K562 (cell line): ENCODE measurements at regions not wholly inside any gene's neighbourhood (a gene's known extent, or its start where the extent isn't known, plus 50 kb on each side); places are given as distances from the start of the nearest gene placed in this dataset.

ENCODE experiments used
- SMAD1 ChIP-seq: fragments of 150-350 bp; IDR thresholded peaks from 2 replicates; pipeline ENCODE4 v1.6.1; 2014; ENCODE audit warnings: low read length, low read depth; ENCODE audit not compliant: partially characterized antibody
- ZNF589 ChIP-seq: fragments of 200-800 bp; sonication (Bioruptor generic); IDR thresholded peaks from 2 replicates; pipeline ENCODE4 v1.6.1; 2016; ENCODE audit warnings: low read depth, missing genetic modification characterization, missing compliant biosample characterization

DNA sequence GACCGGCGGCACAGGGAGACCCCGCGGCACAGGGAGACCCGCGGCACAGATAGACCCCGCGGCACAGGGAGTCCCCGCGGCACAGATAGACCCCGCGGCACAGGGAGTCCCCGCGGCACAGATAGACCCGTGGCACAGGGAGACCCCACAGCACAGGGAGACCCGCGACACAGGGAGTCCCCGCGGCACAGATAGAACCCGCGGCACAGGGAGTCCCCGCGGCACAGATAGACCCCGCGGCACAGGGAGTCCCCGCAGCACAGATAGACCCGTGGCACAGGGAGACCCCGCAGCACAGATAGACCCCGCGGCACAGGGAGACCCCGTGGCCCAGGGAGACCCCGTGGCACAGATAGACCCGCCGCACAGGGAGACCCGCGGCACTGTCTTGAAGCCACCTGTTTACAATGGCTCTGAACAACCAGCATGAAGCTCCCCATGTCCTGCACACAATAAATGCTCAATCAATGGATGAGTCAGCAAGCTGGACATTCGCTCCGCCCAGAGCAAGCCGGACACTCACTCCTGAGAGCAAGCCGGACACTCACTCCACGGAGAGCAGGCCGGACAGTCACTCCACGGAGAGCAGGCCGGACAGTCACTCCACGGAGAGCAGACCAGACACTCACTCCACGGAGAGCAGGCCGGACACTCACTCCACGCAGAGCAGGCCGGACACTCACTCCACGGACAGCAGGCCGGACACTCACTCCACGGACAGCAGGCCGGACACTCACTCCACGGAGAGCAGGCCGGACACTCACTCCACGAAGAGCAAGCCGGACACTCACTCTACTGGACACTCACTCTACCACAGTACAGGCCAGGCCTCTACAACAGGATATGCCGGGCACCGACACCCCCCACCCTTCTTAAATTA is 121.9 kb downstream of the RFLNA start:
- TF ChIP-seq SMAD1 = no peak
- no peak for TF ChIP-seq ZNF589 (CRISPR knock-in tag)
